Stimulated activated CD4-positive, alpha-beta T cell treated with anti-CD3 and anti-CD28 coated beads, TNF-alpha, amount 100 ng/mL, for 24 hours (primary cell): ENCODE measurements at regions not wholly inside any gene's neighbourhood (a gene's known extent, or its start where the extent isn't known, plus 50 kb on each side); places are given as distances from the start of the nearest gene placed in this dataset.
"Not testable (repeated sequence)": the region's sequence is repeated elsewhere in the genome, so short reads cannot be mapped to it uniquely, and the experiment has no call there.

Experiments used
- DNase-seq, 3 experiments: peaks; one replicate each; pipeline ENCODE4 v3.0.0-alpha.2; 2020; ENCODE audit warnings: low read depth in 3 of 3

GRCh38 chr5:165400086-165400485, 1894.7 kb downstream of the MAT2B start:
- no peak for DNase-seq

- no peak for DNase-seq
These were observed 1899.5 kb downstream of the MAT2B start for GRCh38 chr5:165404917-165405316.

DNA sequence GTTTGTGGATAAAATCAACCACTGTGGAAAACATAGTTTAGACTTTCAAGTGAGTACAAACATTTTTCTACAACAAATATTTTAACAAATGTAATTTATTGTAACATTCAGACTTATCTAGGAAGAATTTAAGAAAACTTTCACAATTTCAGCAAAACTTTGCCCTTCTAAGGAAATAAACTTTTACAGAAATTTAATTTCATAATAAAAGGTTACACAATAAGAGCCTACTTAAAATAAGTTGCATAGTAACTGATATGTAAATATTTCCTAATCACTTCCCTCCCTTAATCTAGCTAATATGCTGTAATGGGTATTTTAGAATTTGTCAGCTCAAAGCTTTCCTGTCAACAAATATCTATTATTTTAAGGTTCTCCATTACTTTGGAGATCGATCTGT, 1899.9 kb downstream of the MAT2B start:
- DNase-seq = no peak

- no peak for DNase-seq
These were observed 1901.9 kb downstream of the MAT2B start for GRCh38 chr5:165407352-165407751.

DNA sequence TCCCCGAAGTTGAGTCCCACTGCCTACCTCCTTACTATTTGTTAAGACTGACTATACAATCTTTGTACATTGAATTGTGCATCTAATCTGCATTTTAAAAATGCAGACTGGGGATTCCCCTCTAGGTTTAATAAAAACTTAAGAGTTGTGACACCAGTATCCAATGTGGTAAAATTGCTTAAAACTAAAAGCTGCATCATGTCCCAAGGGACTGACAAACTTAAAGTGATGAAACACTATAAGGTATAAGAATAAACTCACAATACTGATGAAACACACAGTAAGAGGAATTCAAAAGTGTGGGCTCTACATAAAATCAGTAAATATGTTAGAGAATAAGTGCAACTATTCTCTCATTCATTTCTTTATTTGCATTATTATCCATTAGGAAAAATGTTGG, 1905.1 kb downstream of the MAT2B start:
- DNase-seq = no peak

- DNase-seq = not testable (repeated sequence)
These were observed 1906.1 kb downstream of the MAT2B start for GRCh38 chr5:165411532-165411931.

GRCh38 chr5:165420493-165420892, 1915.1 kb downstream of the MAT2B start:
- no peak for DNase-seq

GRCh38 chr5:165423697-165424299, 1918.4 kb downstream of the MAT2B start:
- DNase-seq = no peak

- DNase-seq = no peak
These were observed 1920.2 kb downstream of the MAT2B start for GRCh38 chr5:165425594-165425993.

- no peak for DNase-seq
These were observed 1943.3 kb downstream of the MAT2B start for GRCh38 chr5:165448753-165449152.

- DNase-seq = no peak
These were observed 1952.6 kb downstream of the MAT2B start for GRCh38 chr5:165457859-165458481.

GRCh38 chr5:165459232-165459631, 1953.8 kb downstream of the MAT2B start:
- DNase-seq = no peak

DNA sequence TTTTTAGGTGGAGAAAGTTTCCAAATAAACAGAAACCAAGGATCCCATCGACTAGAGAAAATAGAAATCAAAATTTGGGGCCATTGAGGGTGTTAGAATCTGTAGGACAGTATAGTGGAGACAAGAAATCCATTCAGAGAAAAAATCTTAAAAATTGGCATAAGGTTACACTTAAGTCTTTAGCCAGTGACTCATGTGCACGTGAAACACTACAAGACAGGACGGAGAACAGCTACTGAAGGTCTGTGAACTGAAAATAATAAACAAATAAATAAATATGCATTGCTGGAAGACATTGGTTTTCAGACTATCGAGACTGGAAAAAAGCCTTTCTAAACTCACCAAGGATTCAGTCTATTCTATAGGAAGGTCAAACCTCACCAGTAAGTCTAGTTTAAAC, 1955.5 kb downstream of the MAT2B start:
- DNase-seq = no peak

- DNase-seq = no peak
These were observed 1972.1 kb downstream of the MAT2B start for GRCh38 chr5:165477546-165477945.

GRCh38 chr5:165495829-165496380, 1990.5 kb downstream of the MAT2B start:
- no peak for DNase-seq

- no peak for DNase-seq
These were observed 1992.3 kb downstream of the MAT2B start for GRCh38 chr5:165497707-165498106.

DNA sequence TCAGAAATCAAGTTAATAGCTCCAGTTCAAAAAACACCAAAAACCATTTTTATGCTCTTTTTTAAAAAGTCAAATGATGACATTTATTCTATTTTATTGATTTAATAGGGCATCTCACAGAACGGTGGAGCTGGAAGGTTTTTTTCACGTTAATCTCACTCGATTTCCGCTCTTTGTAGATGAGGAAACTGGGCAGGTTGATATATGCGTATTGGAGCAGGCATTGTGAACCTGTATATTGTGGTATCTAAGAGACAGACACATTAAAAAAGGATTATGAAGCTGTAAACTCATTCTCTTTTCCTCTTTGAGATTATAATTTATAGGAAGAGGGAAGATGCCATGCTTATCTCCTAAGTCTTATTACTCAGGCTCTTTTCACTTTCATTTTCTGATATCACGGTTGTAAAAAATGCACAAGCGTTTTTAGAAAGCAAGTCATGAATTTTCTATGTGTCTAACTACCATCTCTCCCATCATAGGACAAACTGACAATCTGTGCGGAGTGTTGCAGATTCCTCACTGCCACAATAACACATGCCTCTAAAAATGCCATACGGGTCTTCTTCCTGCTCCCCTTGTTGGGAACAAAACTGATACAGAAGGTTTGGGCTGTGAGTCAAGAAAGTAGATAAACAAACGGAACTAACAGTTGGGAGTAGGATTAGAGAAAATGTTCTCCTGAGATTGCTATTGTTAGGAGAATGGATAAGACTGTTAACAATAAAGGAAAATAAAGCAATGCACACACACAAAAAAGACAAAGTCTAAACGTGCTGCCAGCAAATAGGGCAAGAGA, 1997.7 kb downstream of the MAT2B start:
- no peak for DNase-seq

- no peak for DNase-seq
These were observed 1999.3 kb downstream of the MAT2B start for GRCh38 chr5:165504674-165505073.

DNA sequence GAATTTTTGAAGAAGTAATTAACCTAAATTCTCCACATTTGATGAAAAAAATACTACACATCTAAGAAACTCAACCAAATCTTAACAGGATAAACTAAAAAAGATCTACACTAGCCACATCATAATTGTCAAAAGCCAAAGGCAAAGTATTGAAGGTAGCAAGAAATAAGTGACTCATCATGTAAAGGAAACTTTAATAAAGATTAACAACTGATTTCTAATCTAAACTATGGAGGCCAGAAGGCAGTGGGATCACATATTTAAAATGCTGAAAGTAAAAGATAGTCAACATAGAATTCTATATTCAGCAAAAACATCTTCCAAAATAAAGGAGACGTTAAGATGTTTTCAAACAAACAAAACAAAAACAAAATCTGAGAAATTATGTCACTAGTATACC, 2002.9 kb downstream of the MAT2B start:
- no peak for DNase-seq

DNA sequence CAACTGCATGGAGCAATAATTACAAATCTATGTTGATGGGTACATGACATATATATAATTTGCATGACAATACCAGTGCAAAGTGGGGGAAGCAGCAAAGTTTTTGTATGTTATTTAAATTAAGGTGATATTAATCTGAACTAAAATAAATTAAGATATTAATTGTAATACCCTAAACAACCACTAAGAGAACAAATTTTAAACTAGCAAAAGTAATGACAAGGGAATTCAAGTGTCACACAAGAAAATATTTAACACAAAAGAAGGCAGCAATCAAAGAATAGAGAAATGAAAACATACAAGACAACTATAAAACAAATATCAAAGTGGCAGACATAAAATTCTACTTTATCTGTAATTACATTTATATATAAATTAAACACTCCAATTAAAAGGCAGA, 2003.4 kb downstream of the MAT2B start:
- DNase-seq = no peak

- no peak for DNase-seq
These were observed 2016.6 kb downstream of the MAT2B start for GRCh38 chr5:165521816-165522610.

GRCh38 chr5:165525271-165525670, 2019.9 kb downstream of the MAT2B start:
- no peak for DNase-seq
